Hindlimb muscle (tissue), 1 donor: ENCODE measurements at regions not wholly inside any gene's neighbourhood (a gene's known extent, or its start where the extent isn't known, plus 50 kb on each side); places are given as distances from the start of the nearest gene placed in this dataset.

Experiments
- DNase-seq: peaks from one replicate; pipeline ENCODE4 v3.0.0-alpha.2; 2013

- no peak for DNase-seq
These were observed 122.6 kb upstream of the FSTL4 start for GRCh38 chr5:133734916-133735315.

- DNase-seq, result no peak
These were observed 120.2 kb upstream of the FSTL4 start for GRCh38 chr5:133732536-133732935.

- no peak for DNase-seq
These were observed 119.6 kb upstream of the FSTL4 start for GRCh38 chr5:133731951-133732350.

GRCh38 chr5:133730866-133731265 is 118.5 kb upstream of the FSTL4 start:
- DNase-seq, result no peak

GRCh38 chr5:133730346-133730745 is 118.0 kb upstream of the FSTL4 start:
- no peak for DNase-seq

- DNase-seq, result no peak
These were observed 117.5 kb upstream of the FSTL4 start for GRCh38 chr5:133729800-133730199.

- no peak for DNase-seq
These were observed 116.1 kb upstream of the FSTL4 start for GRCh38 chr5:133728475-133728874.

GRCh38 chr5:133727636-133728035 is 115.3 kb upstream of the FSTL4 start:
- no peak for DNase-seq

GRCh38 chr5:133723651-133724366 is 111.5 kb upstream of the FSTL4 start:
- no peak for DNase-seq

GRCh38 chr5:133723126-133723525 is 110.8 kb upstream of the FSTL4 start:
- no peak for DNase-seq

GRCh38 chr5:133721365-133721764 is 109.0 kb upstream of the FSTL4 start:
- DNase-seq, result no peak

- no peak for DNase-seq
These were observed 106.1 kb upstream of the FSTL4 start for GRCh38 chr5:133718457-133718856.

- DNase-seq, result no peak
These were observed 104.3 kb upstream of the FSTL4 start for GRCh38 chr5:133716532-133717183.

GRCh38 chr5:133715616-133716015 is 103.3 kb upstream of the FSTL4 start:
- DNase-seq, result no peak

GRCh38 chr5:133715216-133715615 is 102.9 kb upstream of the FSTL4 start:
- DNase-seq, result no peak

GRCh38 chr5:133714161-133714915 is 102.0 kb upstream of the FSTL4 start:
- DNase-seq, result no peak

GRCh38 chr5:133713751-133714150 is 101.4 kb upstream of the FSTL4 start:
- no peak for DNase-seq

GRCh38 chr5:133713209-133713608 is 100.9 kb upstream of the FSTL4 start:
- no peak for DNase-seq

- no peak for DNase-seq
These were observed 100.2 kb upstream of the FSTL4 start for GRCh38 chr5:133712562-133712961.

- peak; percentile 63 for DNase-seq
These were observed 96.9 kb upstream of the FSTL4 start for GRCh38 chr5:133709209-133709725.

GRCh38 chr5:133708331-133708850 is 96.0 kb upstream of the FSTL4 start:
- DNase-seq, result no peak

- no peak for DNase-seq
These were observed 95.3 kb upstream of the FSTL4 start for GRCh38 chr5:133707629-133708028.
